ENCODE measurements at regions not wholly inside any gene's neighbourhood (a gene's known extent, or its start where the extent isn't known, plus 50 kb on each side); places are given as distances from the start of the nearest gene placed in this dataset.

- TF ChIP-seq EZH2 (IDR thresholded peaks at IDR 0.05; ENCODE audit: insufficient read depth, poor library complexity, severe bottlenecking) (no peak), EZH2phosphoT487 (IDR thresholded peaks at IDR 0.05; ENCODE audit: insufficient read depth, low read depth) (no peak)
These were observed 577.7 kb downstream of the MRPL39 start for GRCh38 chr21:25029580-25029979.

All from GM23248 (cell line).